ENCODE measurements at regions not wholly inside any gene's neighbourhood (a gene's known extent, or its start where the extent isn't known, plus 50 kb on each side); places are given as distances from the start of the nearest gene placed in this dataset.
"Not testable (repeated sequence)": the region's sequence is repeated elsewhere in the genome, so short reads cannot be mapped to it uniquely, and the experiment has no call there.

DNA sequence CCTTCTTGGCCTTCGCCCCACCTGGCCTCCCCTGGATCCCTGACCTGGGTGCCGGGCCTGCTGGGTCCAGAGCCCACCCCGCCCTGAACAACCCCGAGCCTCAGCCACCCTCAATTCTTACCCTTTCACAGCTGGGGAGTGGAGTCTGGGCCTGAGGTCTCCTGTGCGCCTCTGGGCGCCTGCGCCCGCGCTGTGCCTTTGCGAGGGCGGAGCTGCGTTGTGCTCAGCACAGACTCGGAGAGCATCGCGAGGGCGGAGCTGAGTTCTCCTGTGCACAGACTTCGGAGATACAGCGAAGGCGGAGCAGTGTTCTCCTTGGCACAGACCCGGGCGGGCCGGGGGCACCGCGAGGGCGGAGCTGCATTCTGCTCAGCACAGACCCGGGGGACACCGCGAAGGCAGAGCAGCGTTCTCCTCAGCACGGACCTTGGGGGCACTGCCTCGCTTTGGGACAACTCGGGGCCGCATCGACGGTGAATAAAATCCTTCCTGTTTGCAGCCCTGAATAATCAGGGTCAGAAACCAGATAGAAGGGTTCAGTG lies 547.2 kb downstream of the FAM72C start:
- ATAC-seq; H3K9me3 ChIP-seq; H3K4me3 ChIP-seq; intact Hi-C loops (cut with DNase I); H3K27me3 ChIP-seq; DNase-seq; H3K27ac ChIP-seq; H3K36me3 ChIP-seq (replicated peaks in 1 of 2; ENCODE audit: insufficient read depth in 1 of 2, low read depth in 2 of 2); H3K4me1 ChIP-seq: not testable (repeated sequence)
- 4% methylated on average over 17 of the region's 35 CpGs; no CpG with 5 or more reads in 1 of the 2 donors for WGBS, 2 donors

DNA sequence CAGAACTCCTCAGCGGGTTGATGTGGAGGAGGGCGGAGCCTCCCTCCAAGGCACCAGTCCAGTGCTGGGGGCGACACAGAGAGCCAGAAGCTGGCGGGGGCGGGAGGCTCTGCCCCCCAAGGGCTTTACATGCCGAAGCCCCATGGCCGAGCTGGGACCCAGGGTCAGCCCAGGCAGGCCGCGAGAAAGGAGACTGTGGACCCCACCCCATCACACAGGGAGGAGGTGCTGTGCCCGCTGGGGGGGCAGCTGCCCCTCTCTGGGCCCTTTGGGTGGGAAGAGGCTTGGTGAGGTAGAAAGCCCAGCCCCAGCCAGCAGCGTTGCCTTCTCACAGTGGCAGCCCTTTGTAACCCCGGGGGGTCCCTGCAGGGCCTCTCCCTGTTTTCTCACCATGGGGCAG lies 548.0 kb downstream of the FAM72C start:
- H3K4me1 ChIP-seq; ATAC-seq; H3K27me3 ChIP-seq; H3K36me3 ChIP-seq (replicated peaks in 1 of 2; ENCODE audit: insufficient read depth in 1 of 2, low read depth in 2 of 2); DNase-seq; H3K27ac ChIP-seq; intact Hi-C loops (cut with DNase I); H3K9me3 ChIP-seq; H3K4me3 ChIP-seq: not testable (repeated sequence)
- 34% methylated on average over 3 of the region's 12 CpGs; no CpG with 5 or more reads in 1 of the 2 donors for WGBS, 2 donors

DNA sequence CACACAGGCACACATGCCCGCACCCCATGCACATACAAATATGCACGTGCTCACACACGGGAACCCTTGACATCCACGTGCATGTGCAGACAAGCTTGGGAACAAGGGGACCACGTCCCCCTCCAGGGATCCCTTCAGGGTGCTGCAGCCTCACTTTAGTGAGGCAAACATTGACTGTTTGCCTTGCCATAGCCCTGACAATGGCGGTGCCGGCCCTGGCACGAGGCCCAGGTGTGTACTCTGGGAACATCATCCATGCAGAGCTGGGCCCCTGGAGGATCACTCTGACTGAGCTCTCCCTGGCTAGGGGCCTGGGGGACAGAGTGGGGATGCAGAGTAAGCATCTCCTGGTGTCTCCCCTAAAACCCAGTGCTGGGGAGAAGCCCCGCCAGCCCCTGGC lies 550.5 kb downstream of the FAM72C start:
- H3K4me1 ChIP-seq; H3K27ac ChIP-seq; H3K27me3 ChIP-seq; intact Hi-C loops (cut with DNase I); H3K36me3 ChIP-seq (replicated peaks in 1 of 2; ENCODE audit: insufficient read depth in 1 of 2, low read depth in 2 of 2); ATAC-seq; H3K9me3 ChIP-seq; H3K4me3 ChIP-seq: not testable (repeated sequence)
- no CpG with 5 or more reads among the region's 9 CpGs for WGBS, 2 donors
- DNase-seq = peak in 1 of 4 donors; percentile 5
